ENCODE measurements at regions not wholly inside any gene's neighbourhood (a gene's known extent, or its start where the extent isn't known, plus 50 kb on each side); places are given as distances from the start of the nearest gene placed in this dataset.

- no peaks in the 10 kb centered on the region for H3K36me3 ChIP-seq (ENCODE audit: control insufficient read depth in 2 of 2, extremely low read depth in 1 of 2, insufficient read depth in 2 of 2, low read length in 2 of 2)
- H3K9me1 ChIP-seq (ENCODE audit: control insufficient read depth, extremely low read depth, insufficient read depth, low read length) = no peaks in the 10 kb centered on the region
- H3K9me3 ChIP-seq (ENCODE audit: control insufficient read depth, low read depth, low read length) = no peaks in the 10 kb centered on the region
- no peak overlapping the region for H3K4me2 ChIP-seq (ENCODE audit: control insufficient read depth, extremely low read depth, insufficient read depth, low read depth, low read length)
- no peaks in the 10 kb centered on the region for H4K20me1 ChIP-seq (ENCODE audit: control insufficient read depth, extremely low read depth, insufficient read depth, low read length)
- no peak for FAIRE-seq
- no peak overlapping the region for H3K27ac ChIP-seq (ENCODE audit: control insufficient read depth, insufficient read depth, low read length)
- dilution Hi-C loops (cut with MboI; ENCODE audit: extremely low pct_ligation_motif_present, low sequenced_read_pairs) = no loop called here
- peaks cover 3% of the 10 kb centered on the region for H3K4me1 ChIP-seq (ENCODE audit: control insufficient read depth, extremely low read depth, insufficient read depth, low read length)
- TF ChIP-seq EZH2 (IDR thresholded peaks at IDR 0.05; ENCODE audit: low read length) = no peak
- TF ChIP-seq CTCF (optimal IDR thresholded peaks at IDR 0.05 in 1 of 3, IDR thresholded peaks at IDR 0.05 in 1 of 3, conservative IDR thresholded peaks at IDR 0.05 in 1 of 3; ENCODE audit: extremely low read depth in 1 of 3, insufficient read depth in 2 of 3, low read length in 3 of 3) = no peak
- no peak overlapping the region for H3K9ac ChIP-seq (ENCODE audit: control insufficient read depth, extremely low read depth, insufficient read depth, low read length)
- H3K27me3 ChIP-seq (ENCODE audit: control insufficient read depth, extremely low read depth, insufficient read depth, low read length) = no peaks in the 10 kb centered on the region
- DNase-seq (ENCODE audit: low read depth, low spot score) = no peak
- H2AFZ ChIP-seq (ENCODE audit: control insufficient read depth, low read length) = no peak overlapping the region
- H3K4me3 ChIP-seq (ENCODE audit: control insufficient read depth in 2 of 3, extremely low read depth in 1 of 3, insufficient read depth in 2 of 3, low read depth in 1 of 3, low read length in 3 of 3) = no peak overlapping the region
- no peaks in the 10 kb centered on the region for H3K79me2 ChIP-seq (ENCODE audit: control insufficient read depth, insufficient read depth, low read length)
Measured at GRCh38 chr4:72205298-72205697, 173.5 kb downstream of the NPFFR2 start.

GRCh38 chr4:72205831-72206230 lies 174.0 kb downstream of the NPFFR2 start:
- dilution Hi-C loops (cut with MboI; ENCODE audit: extremely low pct_ligation_motif_present, low sequenced_read_pairs) = no loop called here
- FAIRE-seq (no peak), DNase-seq (ENCODE audit: low read depth, low spot score) (no peak)

More at GRCh38 chr4:72205831-72206230, 174.0 kb downstream of the NPFFR2 start:
- H2AFZ ChIP-seq (ENCODE audit: control insufficient read depth, low read length) = no peak overlapping the region
- H3K9ac ChIP-seq (ENCODE audit: control insufficient read depth, extremely low read depth, insufficient read depth, low read length) = no peak overlapping the region
- H3K27ac ChIP-seq (ENCODE audit: control insufficient read depth, insufficient read depth, low read length) = no peak overlapping the region
- H3K4me1 ChIP-seq (ENCODE audit: control insufficient read depth, extremely low read depth, insufficient read depth, low read length) = peaks cover 3% of the 10 kb centered on the region
- no peaks in the 10 kb centered on the region for H3K79me2 ChIP-seq (ENCODE audit: control insufficient read depth, insufficient read depth, low read length)
- H3K4me3 ChIP-seq (ENCODE audit: control insufficient read depth in 2 of 3, extremely low read depth in 1 of 3, insufficient read depth in 2 of 3, low read depth in 1 of 3, low read length in 3 of 3) = no peak overlapping the region
- H3K27me3 ChIP-seq (ENCODE audit: control insufficient read depth, extremely low read depth, insufficient read depth, low read length) = no peaks in the 10 kb centered on the region
- no peak overlapping the region for H3K4me2 ChIP-seq (ENCODE audit: control insufficient read depth, extremely low read depth, insufficient read depth, low read depth, low read length)
- H3K9me3 ChIP-seq (ENCODE audit: control insufficient read depth, low read depth, low read length) = no peaks in the 10 kb centered on the region
- no peaks in the 10 kb centered on the region for H3K36me3 ChIP-seq (ENCODE audit: control insufficient read depth in 2 of 2, extremely low read depth in 1 of 2, insufficient read depth in 2 of 2, low read length in 2 of 2)
- TF ChIP-seq CTCF (optimal IDR thresholded peaks at IDR 0.05 in 1 of 3, IDR thresholded peaks at IDR 0.05 in 1 of 3, conservative IDR thresholded peaks at IDR 0.05 in 1 of 3; ENCODE audit: extremely low read depth in 1 of 3, insufficient read depth in 2 of 3, low read length in 3 of 3) = no peak
- no peak for TF ChIP-seq EZH2 (IDR thresholded peaks at IDR 0.05; ENCODE audit: low read length)
- no peaks in the 10 kb centered on the region for H3K9me1 ChIP-seq (ENCODE audit: control insufficient read depth, extremely low read depth, insufficient read depth, low read length)
- no peaks in the 10 kb centered on the region for H4K20me1 ChIP-seq (ENCODE audit: control insufficient read depth, extremely low read depth, insufficient read depth, low read length)

Data from keratinocyte (primary cell).